IPS DF 6.9 (cell line): ENCODE measurements at regions not wholly inside any gene's neighbourhood (a gene's known extent, or its start where the extent isn't known, plus 50 kb on each side); places are given as distances from the start of the nearest gene placed in this dataset.

Experiments
- DNase-seq: peaks from one replicate; pipeline ENCODE4 v3.0.0-alpha.2; 2013; ENCODE audit warnings: low read depth, low spot score
- H3K27ac ChIP-seq: one replicate; pipeline ENCODE4 v1.5.1; 2013; ENCODE audit warnings: low read length, control low read depth
- H3K27me3 ChIP-seq: 2 replicates; pipeline ENCODE4 v1.6.1; 2013; ENCODE audit warnings: mild to moderate bottlenecking, low read length; ENCODE audit not compliant: control insufficient read depth, insufficient read depth
- H3K36me3 ChIP-seq: 2 replicates; pipeline ENCODE4 v1.6.1; 2013; ENCODE audit warnings: low read length; ENCODE audit not compliant: control insufficient read depth, insufficient read depth
- H3K4me1 ChIP-seq: 2 replicates; pipeline ENCODE4 v1.6.1; 2013; ENCODE audit warnings: low read length; ENCODE audit not compliant: control insufficient read depth, insufficient read depth
- H3K4me3 ChIP-seq: 2 replicates; pipeline ENCODE4 v1.5.1; 2013; ENCODE audit warnings: mild to moderate bottlenecking, low read length
- H3K9me3 ChIP-seq: 2 replicates; pipeline ENCODE4 v1.6.1; 2013; ENCODE audit warnings: low read length, inconsistent platforms; ENCODE audit not compliant: control insufficient read depth, insufficient read depth
- WGBS: extraction: QIAGEN DNeasy Blood & Tissue Kit; methylation state at CpG from one replicate; pipeline ENCODE4 v1.1.7; 2013; ENCODE audit warnings: mixed read lengths, missing lambda C conversion rate; ENCODE audit not compliant: insufficient read length, insufficient coverage; 5-methylcytosine and 5-hydroxymethylcytosine counted together

DNA sequence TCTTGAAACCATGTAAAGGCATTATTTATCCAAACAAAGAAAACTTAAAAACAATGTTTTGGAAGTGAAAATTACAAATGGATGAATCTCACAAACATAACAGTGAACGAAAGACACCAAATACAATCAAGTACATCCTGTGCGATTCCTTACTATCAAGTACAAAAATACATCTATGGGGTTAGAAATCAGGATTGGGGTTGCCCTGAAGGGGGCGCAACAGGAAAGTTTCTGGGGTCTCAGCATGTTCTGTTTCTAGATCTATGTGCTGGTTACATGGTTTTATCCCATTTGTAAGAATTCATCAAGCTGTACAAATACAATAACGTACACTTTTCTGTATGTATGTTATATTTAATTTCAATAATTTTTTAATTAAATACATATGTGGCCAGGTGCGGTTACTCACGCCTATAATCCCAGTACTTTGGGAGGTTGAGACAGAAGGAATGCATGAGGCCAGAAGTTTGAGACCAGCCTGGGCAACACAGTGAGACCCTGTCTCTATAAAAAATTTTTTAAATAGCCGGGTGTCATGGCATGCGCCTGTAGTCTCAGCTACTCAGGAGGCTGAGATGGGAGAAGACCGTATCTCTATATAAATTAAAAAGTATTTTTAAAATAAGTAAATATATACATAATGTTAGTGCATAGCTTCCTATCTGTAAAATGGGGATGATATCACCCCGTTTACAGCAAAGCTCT, 121.5 kb upstream of the SOD1 start:
- H3K4me3 ChIP-seq: no peak overlapping the region
- DNase-seq: no peak

DNA sequence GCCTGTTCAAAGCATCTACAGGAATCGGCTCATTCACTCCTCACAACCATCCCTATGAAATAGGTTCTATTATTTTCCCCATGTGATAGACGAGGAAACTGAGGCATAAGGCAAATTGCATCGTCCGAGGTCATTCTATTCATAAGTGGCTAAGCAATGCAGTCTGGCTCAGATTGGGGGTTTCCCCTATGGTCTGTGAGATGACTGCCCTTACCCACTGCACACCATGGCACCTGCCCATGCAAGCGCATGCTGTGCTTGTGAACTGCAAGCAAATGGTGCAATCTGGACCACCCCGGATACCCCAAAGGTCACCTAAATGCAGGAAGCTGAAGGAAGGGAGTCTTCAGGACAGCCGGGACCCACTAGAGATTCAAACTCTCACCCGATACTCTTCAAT, 123.4 kb upstream of the SOD1 start:
- DNase-seq: no peak
- H3K36me3 ChIP-seq: no peaks in the 10 kb centered on the region
- H3K4me1 ChIP-seq: peaks cover 2% of the 10 kb centered on the region; the same call in 1 of the 2 replicates
- H3K27ac ChIP-seq: no peak overlapping the region
- no peaks in the 10 kb centered on the region for H3K27me3 ChIP-seq
- WGBS: no CpG with 5 or more reads among the region's 8 CpGs
- H3K4me3 ChIP-seq: no peak overlapping the region
- H3K9me3 ChIP-seq: no peaks in the 10 kb centered on the region

More for the DNA sequence above, 121.5 kb upstream of the SOD1 start:
- no CpG with 5 or more reads among the region's 10 CpGs for WGBS
- H3K36me3 ChIP-seq: no peaks in the 10 kb centered on the region
- no peaks in the 10 kb centered on the region for H3K27me3 ChIP-seq
- no peaks in the 10 kb centered on the region for H3K9me3 ChIP-seq
- H3K27ac ChIP-seq: no peak overlapping the region
- H3K4me1 ChIP-seq: no peaks in the 10 kb centered on the region

GRCh38 chr21:31531967-31532366, 127.5 kb upstream of the SOD1 start:
- DNase-seq: no peak
- no peak overlapping the region for H3K27ac ChIP-seq
- WGBS: no CpG with 5 or more reads among the region's 1 CpG

GRCh38 chr21:31530897-31531705, 128.4 kb upstream of the SOD1 start:
- no CpG with 5 or more reads among the region's 10 CpGs for WGBS
- DNase-seq: no peak
- Histone ChIP-seq H3K4me1 (peaks cover 2% of the 10 kb centered on the region; the same call in 1 of the 2 replicates), H3K27ac (no peak overlapping the region), H3K27me3 (no peaks in the 10 kb centered on the region), H3K36me3 (no peaks in the 10 kb centered on the region), H3K9me3 (no peaks in the 10 kb centered on the region), H3K4me3 (no peak overlapping the region)

More at GRCh38 chr21:31531967-31532366, 127.5 kb upstream of the SOD1 start:
- peaks cover 2% of the 10 kb centered on the region; the same call in 1 of the 2 replicates for H3K4me1 ChIP-seq
- H3K4me3 ChIP-seq: no peak overlapping the region
- H3K36me3 ChIP-seq: no peaks in the 10 kb centered on the region
- H3K27me3 ChIP-seq: no peaks in the 10 kb centered on the region
- no peaks in the 10 kb centered on the region for H3K9me3 ChIP-seq

DNA sequence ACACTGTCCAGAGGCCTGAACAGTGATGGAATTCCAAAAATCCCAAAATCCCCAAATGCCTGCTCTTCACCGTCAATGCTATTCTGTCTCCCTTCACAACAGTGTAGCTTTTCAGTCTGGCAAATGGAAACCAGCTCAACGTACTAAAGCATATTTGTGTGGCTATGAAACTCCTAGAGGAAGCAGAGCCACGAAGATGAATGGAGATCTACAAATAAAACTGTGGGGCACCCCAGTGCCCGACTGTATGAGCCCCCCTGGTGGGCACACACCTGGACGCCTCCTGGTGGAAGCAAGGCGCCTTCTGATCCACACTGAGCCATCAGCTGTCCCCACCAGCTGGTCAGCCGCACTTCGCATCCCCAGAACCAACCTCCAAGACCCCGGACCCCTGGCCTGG, 129.1 kb upstream of the SOD1 start:
- Histone ChIP-seq H3K27ac (no peak overlapping the region), H3K9me3 (no peaks in the 10 kb centered on the region), H3K4me3 (no peak overlapping the region), H3K36me3 (no peaks in the 10 kb centered on the region), H3K27me3 (no peaks in the 10 kb centered on the region), H3K4me1 (peaks cover 2% of the 10 kb centered on the region; the same call in 1 of the 2 replicates)
- no CpG with 5 or more reads among the region's 9 CpGs for WGBS
- no peak for DNase-seq

GRCh38 chr21:31529406-31529805, 130.1 kb upstream of the SOD1 start:
- Histone ChIP-seq H3K36me3 (no peaks in the 10 kb centered on the region), H3K9me3 (no peaks in the 10 kb centered on the region), H3K4me1 (peaks cover 2% of the 10 kb centered on the region; the same call in 1 of the 2 replicates), H3K27me3 (no peaks in the 10 kb centered on the region), H3K4me3 (no peak overlapping the region), H3K27ac (no peak overlapping the region)
- no peak for DNase-seq
- WGBS: no CpG with 5 or more reads among the region's 1 CpG

DNA sequence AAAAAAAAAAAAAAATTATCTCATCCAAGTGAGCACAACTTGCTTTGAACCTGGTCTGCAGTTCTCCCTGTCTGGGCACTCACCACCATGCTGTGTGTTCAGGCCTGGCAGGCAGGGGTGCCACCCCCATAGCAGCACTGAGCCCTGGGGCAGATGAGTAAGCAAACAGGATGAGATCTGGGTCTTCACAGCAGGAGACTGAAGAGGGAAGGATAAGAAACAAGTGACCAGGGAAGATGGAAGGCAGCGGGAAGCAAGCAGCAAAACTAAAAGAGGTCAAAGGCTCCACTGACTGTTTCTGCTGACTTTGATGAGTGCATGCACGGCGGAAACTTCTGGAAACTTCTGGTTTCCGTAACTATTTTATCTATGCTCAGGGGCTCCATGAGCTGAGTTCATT, 133.5 kb upstream of the SOD1 start:
- Histone ChIP-seq H3K4me3 (no peak overlapping the region), H3K36me3 (no peaks in the 10 kb centered on the region), H3K4me1 (no peaks in the 10 kb centered on the region), H3K27me3 (no peaks in the 10 kb centered on the region), H3K27ac (no peak overlapping the region), H3K9me3 (no peaks in the 10 kb centered on the region)
- no peak for DNase-seq
- no CpG with 5 or more reads among the region's 4 CpGs for WGBS

- Histone ChIP-seq H3K27me3 (no peaks in the 10 kb centered on the region), H3K4me1 (no peaks in the 10 kb centered on the region), H3K27ac (no peak overlapping the region), H3K4me3 (no peak overlapping the region), H3K36me3 (no peaks in the 10 kb centered on the region), H3K9me3 (no peaks in the 10 kb centered on the region)
- no CpG with 5 or more reads among the region's 4 CpGs for WGBS
- no peak for DNase-seq
Measured at GRCh38 chr21:31524140-31524539, 135.4 kb upstream of the SOD1 start.

DNA sequence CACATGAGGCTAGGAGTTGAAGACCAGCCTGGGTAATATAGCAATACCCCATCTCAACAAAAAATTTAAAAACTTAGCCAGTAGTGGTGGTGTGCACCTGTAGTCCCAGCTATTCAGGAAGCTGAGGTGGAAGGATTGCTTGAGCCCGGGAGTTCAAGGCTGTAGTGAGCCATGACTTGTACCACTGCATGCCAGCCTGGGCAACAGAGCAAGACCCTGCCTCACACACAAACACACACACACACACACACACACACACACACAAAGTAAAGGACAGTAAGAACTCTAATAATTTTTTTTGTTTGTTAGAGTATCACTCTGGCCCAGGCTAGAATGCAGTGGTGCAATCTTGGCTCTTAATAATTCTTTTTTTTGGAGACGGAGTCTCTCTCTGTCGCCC, 138.0 kb upstream of the SOD1 start:
- Histone ChIP-seq H3K9me3 (no peaks in the 10 kb centered on the region), H3K4me1 (no peaks in the 10 kb centered on the region), H3K27me3 (no peaks in the 10 kb centered on the region), H3K27ac (no peak overlapping the region), H3K4me3 (no peak overlapping the region), H3K36me3 (no peaks in the 10 kb centered on the region)
- no CpG with 5 or more reads among the region's 3 CpGs for WGBS
- no peak for DNase-seq

- Histone ChIP-seq H3K27ac (no peak overlapping the region), H3K4me3 (no peak overlapping the region), H3K4me1 (no peaks in the 10 kb centered on the region), H3K9me3 (no peaks in the 10 kb centered on the region), H3K36me3 (no peaks in the 10 kb centered on the region), H3K27me3 (no peaks in the 10 kb centered on the region)
- no peak for DNase-seq
- no CpG with 5 or more reads among the region's 8 CpGs for WGBS
Measured at GRCh38 chr21:31520561-31521098, 138.9 kb upstream of the SOD1 start.
